GM18868 (cell line): ENCODE measurements at regions not wholly inside any gene's neighbourhood (a gene's known extent, or its start where the extent isn't known, plus 50 kb on each side); places are given as distances from the start of the nearest gene placed in this dataset.
"Not testable (repeated sequence)": the region's sequence is repeated elsewhere in the genome, so short reads cannot be mapped to it uniquely, and the experiment has no call there.

Experiments used
- ATAC-seq: cut with Tn5 transposase; IDR thresholded peaks from one replicate; pipeline ENCODE4 v1.9.1; 2021; ENCODE audit warnings: mild to moderate bottlenecking, moderate library complexity; ENCODE audit not compliant: unreplicated experiment

- no peak for ATAC-seq
These were observed 102.2 kb upstream of the KLF4 start for GRCh38 chr9:107591781-107592180.

GRCh38 chr9:107588393-107588792, 98.8 kb upstream of the KLF4 start:
- no peak for ATAC-seq

GRCh38 chr9:107587191-107587963, 97.8 kb upstream of the KLF4 start:
- ATAC-seq: no peak

GRCh38 chr9:107586493-107586892, 96.9 kb upstream of the KLF4 start:
- ATAC-seq: no peak

- no peak for ATAC-seq
These were observed 95.9 kb upstream of the KLF4 start for GRCh38 chr9:107585465-107585864.

- ATAC-seq: no peak
These were observed 95.4 kb upstream of the KLF4 start for GRCh38 chr9:107584944-107585343.

DNA sequence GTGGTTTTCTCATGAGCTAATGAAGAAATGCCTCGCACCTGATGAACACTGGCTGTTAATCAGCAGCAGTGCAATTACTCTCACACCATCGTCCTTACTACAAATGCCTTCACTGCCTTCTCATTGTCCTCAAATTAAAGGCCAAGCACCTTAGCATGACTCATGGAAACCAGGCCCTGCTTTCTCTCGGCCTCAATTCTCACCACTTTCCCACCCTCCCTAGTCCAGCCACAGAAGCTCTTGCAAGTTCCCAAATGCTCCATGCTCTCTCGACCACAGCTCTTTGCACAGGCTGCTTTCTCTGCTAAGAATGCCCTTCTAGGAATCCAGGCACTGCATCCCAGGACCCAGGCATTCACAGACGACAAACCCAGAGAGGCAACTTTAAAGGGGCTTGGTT, 94.6 kb upstream of the KLF4 start:
- ATAC-seq: no peak

DNA sequence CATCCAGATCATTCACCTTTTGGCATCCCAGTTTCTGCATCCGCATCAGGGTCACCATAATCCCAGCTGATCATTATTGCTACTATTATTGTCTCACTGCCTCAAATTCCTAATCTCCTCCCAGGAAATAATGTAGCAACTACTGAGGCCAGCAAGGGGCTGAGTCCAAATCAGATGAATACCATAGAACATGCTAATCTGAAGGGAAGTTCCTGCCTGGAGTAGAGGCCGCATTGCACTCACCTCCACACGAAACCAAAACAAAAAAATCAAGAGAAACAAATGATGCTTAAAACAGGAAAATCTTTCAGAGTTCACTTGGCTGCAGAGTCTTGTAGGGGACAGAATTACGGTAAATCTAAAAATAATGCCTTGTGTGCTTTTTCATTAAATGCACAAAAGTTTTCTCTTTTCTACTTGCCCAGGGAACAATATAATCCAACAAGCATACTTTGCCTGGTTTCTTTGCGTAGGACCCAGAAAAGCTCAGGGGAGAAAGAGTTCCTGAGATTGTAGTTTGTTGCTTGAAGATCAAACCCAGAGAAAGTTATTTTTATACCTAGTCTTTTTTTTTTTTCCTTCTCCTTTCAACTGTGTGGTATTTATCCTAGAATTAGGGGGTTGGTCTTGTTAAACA, 87.7 kb upstream of the KLF4 start:
- no peak for ATAC-seq

GRCh38 chr9:107571148-107571547, 81.6 kb upstream of the KLF4 start:
- peak; percentile 53 for ATAC-seq

DNA sequence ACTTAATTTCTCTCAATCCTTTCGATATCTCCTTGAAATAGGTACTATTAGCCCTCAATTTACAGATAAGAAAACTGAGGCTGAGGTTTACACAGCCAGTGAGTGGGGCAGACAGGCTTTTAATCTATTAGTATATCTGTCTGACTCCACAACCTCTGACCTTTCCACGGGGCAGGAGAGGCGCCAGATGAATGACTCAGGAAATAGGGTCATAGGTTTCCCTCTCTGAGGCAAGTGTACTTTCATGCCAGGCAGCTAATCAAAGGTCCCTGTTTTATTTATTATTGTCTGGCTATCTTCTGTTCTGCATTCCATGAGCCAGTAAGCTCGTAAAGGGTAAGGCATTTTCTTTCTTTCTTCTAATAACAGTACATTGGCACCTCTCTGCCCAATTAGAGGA, 79.6 kb upstream of the KLF4 start:
- ATAC-seq: no peak

DNA sequence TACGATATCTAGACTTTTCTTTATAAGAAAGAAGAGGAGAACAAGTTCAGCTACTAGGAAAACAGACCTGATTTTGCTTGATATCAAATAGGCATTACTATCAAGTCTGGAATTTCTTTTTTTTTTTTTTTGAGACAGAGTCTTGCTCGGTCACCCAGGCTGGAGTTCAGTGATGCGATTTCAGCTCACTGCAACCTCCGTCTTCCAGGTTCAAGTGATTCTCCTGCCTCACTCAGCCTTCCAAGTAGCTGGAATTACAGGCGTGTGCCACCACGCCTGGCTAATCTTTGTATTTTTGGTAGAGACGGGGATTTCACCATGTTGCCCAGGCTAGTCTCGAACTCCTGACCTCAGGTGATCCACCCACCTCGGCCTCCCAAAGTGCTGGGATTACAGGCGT, 78.8 kb upstream of the KLF4 start:
- not testable (repeated sequence) for ATAC-seq

- ATAC-seq: no peak
These were observed 77.9 kb upstream of the KLF4 start for GRCh38 chr9:107567462-107567861.

GRCh38 chr9:107566611-107567061, 77.1 kb upstream of the KLF4 start:
- no peak for ATAC-seq

GRCh38 chr9:107562798-107563197, 73.2 kb upstream of the KLF4 start:
- no peak for ATAC-seq

DNA sequence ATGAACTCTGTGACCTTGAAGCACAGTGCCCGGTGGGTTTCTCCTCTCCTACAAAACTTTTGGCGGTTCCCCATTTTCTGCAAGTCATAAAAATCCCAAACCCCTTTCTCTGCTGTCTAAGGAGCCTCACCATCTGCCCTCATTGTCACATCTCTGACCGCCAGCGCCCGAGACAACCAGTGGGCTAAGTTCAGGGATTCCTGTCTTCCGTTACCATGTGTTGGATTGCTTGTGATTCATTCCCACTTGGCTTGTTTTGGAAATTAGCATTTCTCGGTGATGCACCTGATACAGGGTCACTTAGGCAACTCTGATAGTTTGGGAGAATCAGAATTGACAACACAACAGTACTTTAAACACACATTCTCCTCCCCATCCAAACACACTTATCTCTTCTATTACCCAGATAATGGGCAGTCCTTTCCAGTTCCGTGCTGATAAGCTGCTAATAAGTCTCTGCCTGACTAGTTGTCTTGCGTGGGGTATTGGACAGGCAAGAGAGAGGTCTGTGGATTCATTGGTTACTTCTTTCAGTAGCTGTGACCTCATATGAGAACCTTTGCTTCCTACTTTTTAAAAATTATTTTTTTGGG, 70.0 kb upstream of the KLF4 start:
- ATAC-seq: no peak

DNA sequence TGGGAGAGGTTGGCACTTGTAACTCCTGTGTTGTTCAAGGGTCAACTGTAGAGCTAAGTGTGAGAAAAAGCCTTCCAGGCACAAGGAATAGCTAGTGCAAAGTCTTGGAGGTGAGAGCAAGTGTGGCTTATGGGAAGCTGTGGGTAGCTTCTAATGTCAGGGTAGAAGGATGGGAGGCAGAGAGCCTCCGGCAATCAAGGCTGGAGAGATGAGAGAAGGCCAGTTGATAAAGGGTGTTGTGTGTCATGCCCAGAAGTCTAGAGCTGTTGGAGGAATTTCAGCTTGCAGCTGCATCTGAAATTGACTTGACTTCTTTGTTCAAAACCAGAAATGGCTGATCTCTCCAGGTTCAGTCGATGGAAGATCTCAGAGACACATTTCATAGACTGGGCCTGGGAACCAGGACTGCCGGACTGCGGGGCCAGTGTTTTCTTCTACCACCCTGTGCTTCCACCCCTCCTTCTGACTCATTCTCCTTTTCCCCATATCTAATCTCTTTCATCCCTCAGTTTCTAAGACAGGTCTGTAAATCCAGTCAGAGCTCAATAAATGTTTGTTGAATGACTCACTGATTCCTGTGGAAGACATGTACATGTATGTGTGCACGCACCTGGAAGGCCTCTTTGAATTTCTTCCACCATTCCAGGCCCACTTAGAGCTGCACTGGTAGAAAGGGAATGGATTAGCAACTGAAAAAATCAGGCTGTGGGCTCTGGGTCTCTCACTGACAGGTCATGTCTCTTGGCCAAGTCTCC, 67.8 kb upstream of the KLF4 start:
- no peak for ATAC-seq

- no peak for ATAC-seq
These were observed 65.1 kb upstream of the KLF4 start for GRCh38 chr9:107554636-107555035.

- no peak for ATAC-seq
These were observed 59.0 kb upstream of the KLF4 start for GRCh38 chr9:107548298-107549142.

GRCh38 chr9:107547772-107548297, 58.3 kb upstream of the KLF4 start:
- ATAC-seq: no peak

- ATAC-seq: no peak
These were observed 57.7 kb upstream of the KLF4 start for GRCh38 chr9:107547303-107547702.
